HCT116 (cell line): ENCODE measurements at regions not wholly inside any gene's neighbourhood (a gene's known extent, or its start where the extent isn't known, plus 50 kb on each side); places are given as distances from the start of the nearest gene placed in this dataset.

Experiments
- ATAC-seq: fragments of 200-7000 bp; cut with Tn5 transposase; 2 replicates; pipeline ENCODE4 v1.9.1; 2020; ENCODE audit warnings: mild to moderate bottlenecking, moderate library complexity
- BruUV-seq: library from RNA; stranded (reverse); fragments of 400-500 nt; replicated peaks from 2 replicates; lab custom pipeline; 2021; lab: Mats Ljungman, UMichigan
- CTCF ChIA-PET: fragments of 300-600 bp; sonication (Branson Sonifier 250); formaldehyde crosslinking; loops from one replicate; lab custom pipeline; 2021; ENCODE audit warnings: antibody characterized with exemption; lab: Charles Lee
- POLR2A ChIA-PET: fragments of 300-600, 350-600 bp; sonication (Branson Sonifier 250); formaldehyde crosslinking; loops from one replicate; lab custom pipeline; 2021; ENCODE audit warnings: antibody characterized with exemption; lab: Charles Lee
- RAD21 ChIA-PET, 2 experiments: fragments of 300-600 bp; sonication (Branson Sonifier 250); formaldehyde crosslinking; loops; one replicate each; lab custom pipeline; 2023; ENCODE audit warnings: low total read pairs in 2 of 2; ENCODE audit not compliant: uncharacterized antibody in 2 of 2, unreplicated experiment in 2 of 2, low non-redundant PET in 1 of 2; lab: Charles Lee
- DNase-seq: peaks from one replicate; pipeline ENCODE4 v3.0.0-alpha.2; 2010; ENCODE audit warnings: low read depth, low spot score
- H2AFZ ChIP-seq: fragments of 200-600 bp; shearing (Covaris generic), sonication (generic); 2 replicates; pipeline ENCODE4 v1.6.1; 2017; ENCODE audit warnings: low read depth, mixed run types, mixed read lengths, antibody characterized with exemption, low read length; ENCODE audit not compliant: poor library complexity, severe bottlenecking
- H3K27ac ChIP-seq: 2 replicates; pipeline ENCODE4 v1.5.1; 2012; ENCODE audit warnings: low read depth, low read length
- H3K27me3 ChIP-seq: fragments of 200-600 bp; sonication (generic); 2 replicates; pipeline ENCODE4 v1.6.1; 2016; ENCODE audit warnings: mixed run types, low read length, mixed read lengths; ENCODE audit not compliant: insufficient read depth
- H3K36me3 ChIP-seq, 2 experiments: fragments of 200-500 bp in 1 of 2; fragments of 200-600 bp in 1 of 2; sonication (Bioruptor generic) in 1 of 2; sonication (generic) in 1 of 2; 2 replicates each; pipeline versions ENCODE4 v1.5.1 to v1.6.1; 2014 to 2016; ENCODE audit warnings: low read length in 2 of 2, inconsistent platforms in 1 of 2, mixed read lengths in 1 of 2, mixed run types in 1 of 2; ENCODE audit not compliant: insufficient read depth in 2 of 2, control insufficient read depth in 1 of 2
- H3K4me1 ChIP-seq, 2 experiments: fragments of 200-600 bp in 1 of 2; sonication (generic) in 1 of 2; 2 replicates each; pipeline versions ENCODE4 v1.5.1 to v1.6.1; 2012 to 2017; ENCODE audit warnings: low read length in 2 of 2, inconsistent platforms in 1 of 2, mild to moderate bottlenecking in 1 of 2, mixed read lengths in 1 of 2, mixed run types in 1 of 2, moderate library complexity in 1 of 2; ENCODE audit not compliant: insufficient read depth in 2 of 2, control insufficient read depth in 1 of 2
- H3K4me2 ChIP-seq: fragments of 200-600 bp; sonication (generic); 2 replicates; pipeline ENCODE4 v1.6.1; 2017; ENCODE audit warnings: mixed run types, low read length, mixed read lengths
- H3K4me3 ChIP-seq, 2 experiments: fragments of 200-600 bp in 1 of 2; sonication (generic) in 1 of 2; replicated peaks in 1 of 2; 2 replicates each; pipeline ENCODE4 v1.5.1; 2011 to 2016; ENCODE audit warnings: low read length in 2 of 2, control low read depth in 1 of 2, low read depth in 1 of 2, mild to moderate bottlenecking in 1 of 2, mixed read lengths in 1 of 2, mixed run types in 1 of 2
- H3K79me2 ChIP-seq: fragments of 200-600 bp; sonication (generic); 2 replicates; pipeline ENCODE4 v1.6.1; 2017; ENCODE audit warnings: mild to moderate bottlenecking, mixed run types, low read length, moderate library complexity, mixed read lengths; ENCODE audit not compliant: insufficient read depth
- H3K9ac ChIP-seq: fragments of 200-600 bp; sonication (generic); 2 replicates; pipeline ENCODE4 v1.6.1; 2016; ENCODE audit warnings: low read length, mixed read lengths
- H3K9me2 ChIP-seq: fragments of 200-600 bp; sonication (generic), shearing (Covaris generic); 2 replicates; pipeline ENCODE4 v1.6.1; 2017; ENCODE audit warnings: mixed run types, mild to moderate bottlenecking, moderate library complexity; ENCODE audit not compliant: insufficient read depth
- H3K9me3 ChIP-seq, 2 experiments: fragments of 200-500 bp in 1 of 2; fragments of 200-600 bp in 1 of 2; sonication (Bioruptor generic) in 1 of 2; sonication (generic) in 1 of 2; 2 replicates each; pipeline ENCODE4 v1.6.1; 2014 to 2017; ENCODE audit warnings: low read length in 2 of 2, mixed read lengths in 2 of 2, inconsistent platforms in 1 of 2, low read depth in 1 of 2, mild to moderate bottlenecking in 1 of 2, mixed run types in 1 of 2, moderate library complexity in 1 of 2; ENCODE audit not compliant: control insufficient read depth in 1 of 2, insufficient read depth in 1 of 2
- H4K20me1 ChIP-seq: fragments of 200-600 bp; sonication (generic), shearing (Covaris generic); 2 replicates; pipeline ENCODE4 v1.6.1; 2017; ENCODE audit warnings: mixed run types, mild to moderate bottlenecking, moderate library complexity; ENCODE audit not compliant: insufficient read depth
- ATF3 ChIP-seq: IDR thresholded peaks from 2 replicates; pipeline ENCODE4 v1.6.1; 2012
- CBX3 ChIP-seq: IDR thresholded peaks from 2 replicates; pipeline ENCODE4 v1.6.1; 2012; ENCODE audit warnings: low read depth
- EGR1 ChIP-seq: IDR thresholded peaks from 2 replicates; pipeline ENCODE4 v1.6.1; 2012; ENCODE audit warnings: low read depth
- EZH2phosphoT487 ChIP-seq: fragments of 200-600 bp; IDR thresholded peaks from 2 replicates; pipeline ENCODE4 v1.6.1; 2018; ENCODE audit warnings: antibody characterized with exemption, borderline replicate concordance
- FOSL1 ChIP-seq: IDR thresholded peaks from 2 replicates; pipeline ENCODE4 v1.6.1; 2012; ENCODE audit warnings: low read depth
- POLR2A ChIP-seq: IDR thresholded peaks from 2 replicates; pipeline ENCODE4 v1.7.0; 2011; ENCODE audit warnings: borderline replicate concordance; ENCODE audit not compliant: insufficient read depth, insufficient read length; ENCODE audit errors: extremely low read depth
- POLR2AphosphoS5 ChIP-seq: IDR thresholded peaks from 2 replicates; pipeline ENCODE4 v1.6.1; 2011; ENCODE audit warnings: mild to moderate bottlenecking, low read depth, low read length, moderate library complexity
- REST ChIP-seq: IDR thresholded peaks from 2 replicates; pipeline ENCODE4 v1.6.1; 2012; ENCODE audit warnings: low read depth
- SIN3A ChIP-seq: IDR thresholded peaks from 2 replicates; pipeline ENCODE4 v1.6.1; 2012; ENCODE audit warnings: low read depth
- SRF ChIP-seq: IDR thresholded peaks from 2 replicates; pipeline ENCODE4 v1.6.1; 2012; ENCODE audit warnings: low read depth
- ZFX ChIP-seq: fragments of 450-650 bp; IDR thresholded peaks from 2 replicates; pipeline ENCODE4 v1.6.1; 2017
- ZNF274 ChIP-seq: fragments of 200-500 bp; sonication (Bioruptor generic); IDR thresholded peaks from 2 replicates; pipeline ENCODE4 v1.6.1; 2014; ENCODE audit warnings: mild to moderate bottlenecking, low read depth, low read length, inconsistent platforms
- intact Hi-C: fragments of 100-400 bp; cut with micrococcal nuclease; formaldehyde crosslinking; loops from 2 replicates; pipeline ENCODE4 v1.10.0; 2022

GRCh38 chr9:117875886-117876285 is 171.7 kb downstream of the TLR4 start:
- H3K4me1 ChIP-seq, result no peaks in the 10 kb centered on the region
- ChIA-PET CTCF (no interaction called here), RAD21 (no interaction called here), POLR2A (no interaction called here)
- ATAC-seq (no peak), DNase-seq (no peak)
- H3K79me2 ChIP-seq, result no peaks in the 10 kb centered on the region
- H3K9me2 ChIP-seq, result no peaks in the 10 kb centered on the region
- peaks cover 0 to 5% of the 10 kb centered on the region in 2 experiments; a peak in 2 of 4 replicates for H3K9me3 ChIP-seq
- H3K4me3 ChIP-seq, result no peak overlapping the region
- H3K27ac ChIP-seq, result no peak overlapping the region
- intact Hi-C loops, result no loop called here
- no peak overlapping the region for H2AFZ ChIP-seq
- no peak overlapping the region for H3K4me2 ChIP-seq
- H3K36me3 ChIP-seq, result no peaks in the 10 kb centered on the region
- no peaks in the 10 kb centered on the region for H4K20me1 ChIP-seq
- H3K27me3 ChIP-seq, result no peaks in the 10 kb centered on the region
- BruUV-seq, result no TSS peak
- H3K9ac ChIP-seq, result no peak overlapping the region
- TF ChIP-seq ATF3 (no peak), FOSL1 (no peak), ZFX (no peak), SRF (no peak), POLR2AphosphoS5 (no peak)

GRCh38 chr9:117882171-117882570 is 178.0 kb downstream of the TLR4 start:
- Histone ChIP-seq H3K4me3 (no peak overlapping the region), H3K27me3 (no peaks in the 10 kb centered on the region), H3K4me2 (no peak overlapping the region), H2AFZ (no peak overlapping the region), H4K20me1 (no peaks in the 10 kb centered on the region), H3K36me3 (no peaks in the 10 kb centered on the region), H3K79me2 (no peaks in the 10 kb centered on the region), H3K9ac (no peak overlapping the region), H3K27ac (no peak overlapping the region), H3K9me3 (peaks cover 0 to 9% of the 10 kb centered on the region in 2 experiments; a peak in 1 of 4 replicates), H3K9me2 (no peaks in the 10 kb centered on the region), H3K4me1 (no peaks in the 10 kb centered on the region)
- ChIA-PET CTCF (no interaction called here), POLR2A (no interaction called here), RAD21 (no interaction called here)
- intact Hi-C loops, result no loop called here
- TF ChIP-seq EZH2phosphoT487 (no peak), CBX3 (no peak), SIN3A (no peak), EGR1 (no peak), REST (no peak), POLR2A (no peak), ZNF274 (no peak), ZFX (no peak), SRF (no peak)
- ATAC-seq (no peak), DNase-seq (no peak)
- BruUV-seq, result no TSS peak
